Right atrium auricular region (tissue), 2 donors: ENCODE measurements at regions not wholly inside any gene's neighbourhood (a gene's known extent, or its start where the extent isn't known, plus 50 kb on each side); places are given as distances from the start of the nearest gene placed in this dataset.

ENCODE experiments used
- DNase-seq: peaks from one replicate; pipeline ENCODE4 v3.0.0-alpha.2; 2019; ENCODE audit warnings: low spot score
- H3K27ac ChIP-seq, 2 donors: fragments of 200-600 bp; sonication (generic); 1 replicate in 1 of 2; 2 replicates in 1 of 2; pipeline ENCODE4 v1.5.1; 2016 to 2019
- H3K27me3 ChIP-seq, 2 donors: fragments of 200-600 bp; sonication (generic); one replicate each; pipeline versions ENCODE4 v1.5.1 to v1.6.0; 2017 to 2019
- H3K36me3 ChIP-seq: fragments of 200-600 bp; sonication (generic); one replicate; pipeline ENCODE4 v1.5.1; 2016
- H3K4me1 ChIP-seq, 2 donors: fragments of 200-600 bp; sonication (generic); one replicate each; pipeline versions ENCODE4 v1.5.1 to v1.6.0; 2017 to 2019
- H3K4me3 ChIP-seq, 2 donors: fragments of 200-600 bp; sonication (generic); 1 replicate in 1 of 2; 2 replicates in 1 of 2; pipeline ENCODE4 v1.5.1; 2017 to 2019; ENCODE audit warnings: mild to moderate bottlenecking in 1 of 2, moderate library complexity in 1 of 2
- H3K9me3 ChIP-seq, 2 donors: fragments of 200-600 bp; sonication (generic); one replicate each; pipeline ENCODE4 v1.5.1; 2019
- CTCF ChIP-seq, 2 donors: fragments of 200-600 bp; sonication (generic); IDR thresholded peaks; one replicate each; pipeline ENCODE4 v1.5.1; 2019; ENCODE audit warnings: antibody characterized with exemption in 2 of 2

DNA sequence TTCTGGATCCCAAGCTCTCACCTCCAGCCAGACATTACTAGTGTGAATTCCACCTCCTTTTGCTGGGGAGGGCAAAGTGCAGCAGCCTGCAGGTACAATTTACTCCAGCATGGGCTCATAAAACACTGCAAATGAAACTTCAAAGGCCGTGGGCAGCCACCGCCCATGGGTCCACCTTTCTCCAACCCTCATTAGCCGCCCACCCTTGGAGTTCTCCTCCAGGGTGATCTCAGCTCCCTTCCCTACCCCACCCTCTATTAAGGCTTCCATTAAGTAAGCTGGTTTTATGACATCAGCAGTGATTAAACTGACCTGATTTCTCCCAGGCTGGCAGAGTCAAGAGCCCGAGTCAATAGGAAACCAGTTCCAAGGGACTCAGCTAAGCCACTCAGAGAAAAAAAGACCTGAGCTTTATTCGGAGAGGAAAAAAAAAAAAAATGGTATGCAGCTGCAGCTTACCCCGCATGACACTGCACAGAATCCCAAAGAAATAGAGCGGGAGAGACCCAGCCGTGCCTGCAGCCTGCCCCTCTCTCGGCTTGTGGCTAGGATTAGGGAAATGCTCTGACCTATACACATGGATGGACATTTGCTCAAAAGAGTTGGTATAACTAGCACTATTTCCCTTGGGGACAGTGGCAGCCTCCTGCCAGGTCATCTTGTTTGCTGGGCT lies 319.6 kb downstream of the PTTG2 start:
- H3K36me3 ChIP-seq: no peaks in the 10 kb centered on the region
- H3K4me3 ChIP-seq: no peak overlapping the region
- H3K9me3 ChIP-seq: no peaks in the 10 kb centered on the region
- peaks cover 0 to 8% of the 10 kb centered on the region in 2 donors for H3K4me1 ChIP-seq
- no peaks in the 10 kb centered on the region for H3K27me3 ChIP-seq
- no peak for TF ChIP-seq CTCF (IDR thresholded peaks at IDR 0.05)
- H3K27ac ChIP-seq: no peak overlapping the region
- DNase-seq: no peak

DNA sequence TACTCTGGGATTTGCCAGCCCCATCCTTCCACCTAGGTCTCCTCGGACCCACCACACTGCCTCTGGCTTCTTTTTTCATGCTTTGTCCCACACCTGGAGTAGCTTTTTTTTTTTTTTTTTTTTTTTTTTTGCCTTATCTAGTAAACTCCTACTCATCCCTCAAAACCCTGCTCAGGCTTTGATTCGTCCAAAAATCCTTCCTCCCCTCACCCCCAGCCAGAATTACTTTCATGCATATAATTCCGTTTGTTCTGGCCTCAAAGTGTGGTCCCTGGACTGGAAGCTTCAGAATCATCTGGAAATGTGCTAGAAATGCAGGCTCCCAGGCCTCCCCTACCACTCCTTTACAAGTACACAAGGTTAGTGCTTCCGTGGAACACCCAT lies 320.1 kb downstream of the PTTG2 start:
- Histone ChIP-seq H3K9me3 (no peaks in the 10 kb centered on the region), H3K27me3 (no peaks in the 10 kb centered on the region), H3K36me3 (no peaks in the 10 kb centered on the region), H3K4me1 (peaks cover 0 to 8% of the 10 kb centered on the region in 2 donors), H3K27ac (no peak overlapping the region), H3K4me3 (no peak overlapping the region)
- TF ChIP-seq CTCF (IDR thresholded peaks at IDR 0.05): no peak
- no peak for DNase-seq

DNA sequence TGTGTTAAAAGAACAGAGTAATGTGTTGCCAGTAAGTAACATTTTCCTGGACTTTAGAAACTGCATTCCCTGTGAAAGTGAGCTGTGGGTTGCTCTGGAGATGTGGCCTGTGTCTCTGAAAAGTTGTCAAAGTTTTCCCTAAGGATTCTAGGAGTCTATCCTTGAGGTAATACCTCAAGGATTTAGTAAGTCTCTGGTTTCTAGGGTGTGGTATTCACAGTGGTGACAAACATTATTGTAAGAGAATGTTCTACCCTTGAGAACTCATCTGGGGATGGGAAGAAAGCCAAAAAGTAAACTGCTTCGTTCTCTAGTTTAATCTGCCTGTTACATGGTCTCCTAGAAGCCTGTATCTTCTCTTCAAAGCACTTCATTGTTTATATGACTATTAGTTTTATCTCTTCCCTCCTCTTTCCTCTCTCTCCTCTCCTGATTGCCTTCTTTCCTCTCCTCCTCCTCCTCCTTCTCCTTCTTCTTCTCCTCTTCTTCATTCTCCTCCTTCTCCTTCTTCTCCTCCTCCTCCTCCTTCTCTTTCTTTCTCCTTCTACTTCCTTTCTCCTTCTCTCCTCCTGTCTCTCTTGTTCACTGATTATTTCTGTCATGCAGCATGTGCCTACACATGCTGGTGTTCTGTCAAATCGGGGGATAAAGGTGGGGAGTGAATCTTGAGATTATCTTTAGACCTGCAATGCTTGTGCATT lies 321.3 kb downstream of the PTTG2 start:
- no peaks in the 10 kb centered on the region for H3K9me3 ChIP-seq
- no peak for DNase-seq
- H3K36me3 ChIP-seq: no peaks in the 10 kb centered on the region
- H3K27ac ChIP-seq: no peak overlapping the region
- peaks cover 0 to 8% of the 10 kb centered on the region in 2 donors for H3K4me1 ChIP-seq
- no peak overlapping the region for H3K4me3 ChIP-seq
- no peaks in the 10 kb centered on the region for H3K27me3 ChIP-seq
- no peak for TF ChIP-seq CTCF (IDR thresholded peaks at IDR 0.05)

DNA sequence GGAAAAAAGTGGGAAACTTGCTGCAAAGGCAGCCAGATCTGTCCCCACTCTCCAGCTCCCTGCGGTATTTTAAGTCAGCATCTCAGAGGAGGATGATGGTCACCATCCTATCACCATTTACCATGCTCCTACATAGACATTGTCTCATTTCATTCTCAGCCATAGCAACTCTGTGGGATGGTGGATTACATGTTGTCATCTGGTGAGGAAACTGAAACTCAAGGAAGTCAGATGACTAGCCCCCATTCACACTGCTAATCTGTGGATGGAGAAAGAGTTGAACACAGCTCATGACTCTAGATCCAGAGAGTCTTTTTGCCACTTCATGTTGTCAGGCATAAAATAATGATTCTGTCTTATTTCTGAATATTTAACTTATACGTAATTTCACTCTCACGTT lies 323.5 kb downstream of the PTTG2 start:
- TF ChIP-seq CTCF (IDR thresholded peaks at IDR 0.05): no peak
- DNase-seq: no peak

GRCh38 chr4:38284294-38285030 lies 324.3 kb downstream of the PTTG2 start:
- DNase-seq: no peak
- no peak for TF ChIP-seq CTCF (IDR thresholded peaks at IDR 0.05)
- Histone ChIP-seq H3K27ac (no peak overlapping the region), H3K27me3 (no peaks in the 10 kb centered on the region), H3K4me1 (peaks cover 0 to 8% of the 10 kb centered on the region in 2 donors), H3K4me3 (no peak overlapping the region), H3K9me3 (no peaks in the 10 kb centered on the region), H3K36me3 (no peaks in the 10 kb centered on the region)

More for the DNA sequence above, 323.5 kb downstream of the PTTG2 start:
- H3K27ac ChIP-seq: no peak overlapping the region
- no peaks in the 10 kb centered on the region for H3K36me3 ChIP-seq
- peaks cover 0 to 8% of the 10 kb centered on the region in 2 donors for H3K4me1 ChIP-seq
- H3K4me3 ChIP-seq: no peak overlapping the region
- no peaks in the 10 kb centered on the region for H3K9me3 ChIP-seq
- H3K27me3 ChIP-seq: no peaks in the 10 kb centered on the region
